Gastrocnemius medialis (tissue), 4 donors: ENCODE measurements at regions not wholly inside any gene's neighbourhood (a gene's known extent, or its start where the extent isn't known, plus 50 kb on each side); places are given as distances from the start of the nearest gene placed in this dataset.

ENCODE experiments used
- ATAC-seq, 2 donors: fragments of 150-250 bp; one replicate each; pipeline ENCODE4 v1.9.1; 2016
- DNase-seq, 2 donors: peaks; one replicate each; pipeline ENCODE4 v3.0.0-alpha.2; 2019
- H3K27ac ChIP-seq, 4 donors: fragments of 200-600 bp; sonication (generic); 1 replicate in 1 of 4; 2 replicates in 3 of 4; pipeline ENCODE4 v1.5.1; 2016 to 2018; ENCODE audit warnings: mild to moderate bottlenecking in 2 of 4, moderate library complexity in 1 of 4
- H3K27me3 ChIP-seq, 3 donors: fragments of 200-600 bp; sonication (generic) in 2 of 3; 1 replicate in 1 of 3; 2 replicates in 2 of 3; pipeline versions ENCODE4 v1.5.1 to v1.6.0; 2016 to 2019; ENCODE audit warnings: mild to moderate bottlenecking in 1 of 3, moderate library complexity in 1 of 3
- H3K36me3 ChIP-seq, 2 donors: fragments of 200-600 bp; sonication (generic) in 1 of 2; one replicate each; pipeline ENCODE4 v1.5.1; 2017 to 2018
- H3K4me1 ChIP-seq, 2 donors: fragments of 200-600 bp; sonication (generic) in 1 of 2; one replicate each; pipeline ENCODE4 v1.5.1; 2016 to 2017; ENCODE audit warnings: mild to moderate bottlenecking in 2 of 2
- H3K4me3 ChIP-seq, 4 donors: fragments of 200-600 bp; sonication (generic) in 3 of 4; 1 replicate in 1 of 4; 2 replicates in 3 of 4; pipeline ENCODE4 v1.5.1; 2016 to 2019; ENCODE audit warnings: mild to moderate bottlenecking in 2 of 4
- H3K9me3 ChIP-seq, 3 donors: fragments of 200-600 bp; sonication (generic) in 2 of 3; 1 replicate in 1 of 3; 2 replicates in 2 of 3; pipeline ENCODE4 v1.5.1; 2016 to 2019
- POLR2A ChIP-seq, 2 donors: fragments of 450-650 bp; IDR thresholded peaks; one replicate each; pipeline ENCODE4 v1.6.1; 2017; ENCODE audit warnings: antibody characterized with exemption in 2 of 2, mild to moderate bottlenecking in 2 of 2, moderate library complexity in 2 of 2
- in situ Hi-C, 4 donors: fragments of 200-750 bp; cut with MboI; loops; one replicate each; pipeline versions ENCODE4 v1.15.0 to v1.8.0; 2017; ENCODE audit warnings: low sequenced_read_pairs in 4 of 4
- intact Hi-C: fragments of 100-400 bp; cut with DNase I; formaldehyde crosslinking; loops from one replicate; pipeline ENCODE4 v1.15.1; 2023; ENCODE audit warnings: low total_unique reads
- TF ChIP-seq, protein P1 (sequence below), 5 experiments: fragments of 450-650 bp in 3 of 5; fragments of 200-600 bp in 2 of 5; sonication (generic) in 2 of 5; IDR thresholded peaks in 4 of 5; conservative IDR thresholded peaks in 1 of 5; 1 replicate in 4 of 5; 2 replicates in 1 of 5; pipeline ENCODE4 v1.5.1; 2016 to 2019; ENCODE audit warnings: antibody characterized with exemption in 5 of 5, mild to moderate bottlenecking in 3 of 5, moderate library complexity in 3 of 5

DNA sequence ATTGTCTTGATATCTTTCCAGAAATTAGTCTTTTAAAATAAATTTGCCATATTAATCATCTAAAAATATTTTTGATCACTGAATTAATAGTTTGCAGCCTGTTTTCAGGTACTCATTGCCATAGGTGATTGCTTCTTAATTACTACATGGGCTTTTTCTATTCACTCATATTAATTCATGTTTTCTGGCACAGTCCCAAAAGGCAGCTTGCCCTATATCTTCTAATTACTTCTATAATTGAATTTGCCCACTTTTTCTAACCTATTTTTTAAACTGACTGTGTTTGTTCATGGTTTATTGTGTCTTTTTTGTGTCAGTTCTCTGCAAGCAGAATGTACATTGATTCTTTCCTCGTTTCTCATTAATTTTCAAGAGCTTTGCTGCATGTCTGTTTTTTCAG lies 85.7 kb upstream of the SOX2 start:
- H3K36me3 ChIP-seq, result no peaks in the 10 kb centered on the region
- TF ChIP-seq, protein P1, sequence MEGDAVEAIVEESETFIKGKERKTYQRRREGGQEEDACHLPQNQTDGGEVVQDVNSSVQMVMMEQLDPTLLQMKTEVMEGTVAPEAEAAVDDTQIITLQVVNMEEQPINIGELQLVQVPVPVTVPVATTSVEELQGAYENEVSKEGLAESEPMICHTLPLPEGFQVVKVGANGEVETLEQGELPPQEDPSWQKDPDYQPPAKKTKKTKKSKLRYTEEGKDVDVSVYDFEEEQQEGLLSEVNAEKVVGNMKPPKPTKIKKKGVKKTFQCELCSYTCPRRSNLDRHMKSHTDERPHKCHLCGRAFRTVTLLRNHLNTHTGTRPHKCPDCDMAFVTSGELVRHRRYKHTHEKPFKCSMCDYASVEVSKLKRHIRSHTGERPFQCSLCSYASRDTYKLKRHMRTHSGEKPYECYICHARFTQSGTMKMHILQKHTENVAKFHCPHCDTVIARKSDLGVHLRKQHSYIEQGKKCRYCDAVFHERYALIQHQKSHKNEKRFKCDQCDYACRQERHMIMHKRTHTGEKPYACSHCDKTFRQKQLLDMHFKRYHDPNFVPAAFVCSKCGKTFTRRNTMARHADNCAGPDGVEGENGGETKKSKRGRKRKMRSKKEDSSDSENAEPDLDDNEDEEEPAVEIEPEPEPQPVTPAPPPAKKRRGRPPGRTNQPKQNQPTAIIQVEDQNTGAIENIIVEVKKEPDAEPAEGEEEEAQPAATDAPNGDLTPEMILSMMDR (IDR thresholded peaks at IDR 0.05 in 4 of 5, conservative IDR thresholded peaks at IDR 0.05 in 1 of 5), result no peak
- TF ChIP-seq POLR2A (IDR thresholded peaks at IDR 0.05), result no peak
- ATAC-seq (no peak), DNase-seq (no peak)
- no peaks in the 10 kb centered on the region for H3K27me3 ChIP-seq
- in situ Hi-C loops, result no loop called here
- H3K4me3 ChIP-seq, result no peak overlapping the region
- intact Hi-C loops, result no loop called here
- H3K27ac ChIP-seq, result no peak overlapping the region
- no peaks in the 10 kb centered on the region for H3K4me1 ChIP-seq
- H3K9me3 ChIP-seq, result no peaks in the 10 kb centered on the region

- H3K4me1 ChIP-seq, result no peaks in the 10 kb centered on the region
- intact Hi-C loops, result no loop called here
- TF ChIP-seq, protein P1 (IDR thresholded peaks at IDR 0.05 in 4 of 5, conservative IDR thresholded peaks at IDR 0.05 in 1 of 5), result no peak
- TF ChIP-seq POLR2A (IDR thresholded peaks at IDR 0.05), result no peak
- H3K27ac ChIP-seq, result no peak overlapping the region
- H3K27me3 ChIP-seq, result no peaks in the 10 kb centered on the region
- H3K9me3 ChIP-seq, result no peaks in the 10 kb centered on the region
- H3K36me3 ChIP-seq, result no peaks in the 10 kb centered on the region
- DNase-seq (no peak), ATAC-seq (no peak)
- H3K4me3 ChIP-seq, result no peak overlapping the region
- in situ Hi-C loops, result no loop called here
Measured at GRCh38 chr3:181623924-181624694, 87.6 kb upstream of the SOX2 start.

- H3K36me3 ChIP-seq, result no peaks in the 10 kb centered on the region
- TF ChIP-seq POLR2A (IDR thresholded peaks at IDR 0.05), result no peak
- TF ChIP-seq, protein P1 (IDR thresholded peaks at IDR 0.05 in 4 of 5, conservative IDR thresholded peaks at IDR 0.05 in 1 of 5), result no peak
- H3K4me1 ChIP-seq, result no peaks in the 10 kb centered on the region
- in situ Hi-C loops, result no loop called here
- intact Hi-C loops, result no loop called here
- DNase-seq (no peak), ATAC-seq (no peak)
- no peak overlapping the region for H3K27ac ChIP-seq
- no peaks in the 10 kb centered on the region for H3K27me3 ChIP-seq
- H3K9me3 ChIP-seq, result no peaks in the 10 kb centered on the region
- H3K4me3 ChIP-seq, result no peak overlapping the region
Measured at GRCh38 chr3:181622365-181622764, 89.4 kb upstream of the SOX2 start.

DNA sequence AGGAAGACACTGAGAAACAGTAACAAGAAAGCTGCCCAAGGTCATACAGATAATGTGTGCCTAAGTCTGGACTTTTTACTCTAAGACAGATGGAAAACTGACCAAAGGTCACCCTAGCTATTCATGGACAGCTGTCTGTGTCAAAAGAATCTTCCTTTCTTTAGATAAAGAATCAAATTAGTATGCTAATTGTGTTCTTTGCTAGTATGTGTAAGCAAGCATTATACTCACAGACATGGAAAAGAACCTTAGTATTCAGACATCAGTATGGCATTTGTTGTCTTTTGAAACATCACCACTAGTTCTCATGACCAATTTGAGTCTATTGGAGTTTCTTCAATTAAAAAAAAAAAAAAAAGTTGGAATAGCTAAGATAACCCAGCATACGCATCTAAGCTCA lies 91.8 kb upstream of the SOX2 start:
- no peaks in the 10 kb centered on the region for H3K4me1 ChIP-seq
- TF ChIP-seq, protein P1 (IDR thresholded peaks at IDR 0.05 in 4 of 5, conservative IDR thresholded peaks at IDR 0.05 in 1 of 5), result no peak
- TF ChIP-seq POLR2A (IDR thresholded peaks at IDR 0.05), result no peak
- no peaks in the 10 kb centered on the region for H3K36me3 ChIP-seq
- no peak overlapping the region for H3K27ac ChIP-seq
- DNase-seq, result no peak
- in situ Hi-C loops (no loop called here), intact Hi-C loops (no loop called here)
- ATAC-seq, result no peak
- H3K27me3 ChIP-seq, result no peaks in the 10 kb centered on the region
- no peaks in the 10 kb centered on the region for H3K9me3 ChIP-seq
- no peak overlapping the region for H3K4me3 ChIP-seq

DNA sequence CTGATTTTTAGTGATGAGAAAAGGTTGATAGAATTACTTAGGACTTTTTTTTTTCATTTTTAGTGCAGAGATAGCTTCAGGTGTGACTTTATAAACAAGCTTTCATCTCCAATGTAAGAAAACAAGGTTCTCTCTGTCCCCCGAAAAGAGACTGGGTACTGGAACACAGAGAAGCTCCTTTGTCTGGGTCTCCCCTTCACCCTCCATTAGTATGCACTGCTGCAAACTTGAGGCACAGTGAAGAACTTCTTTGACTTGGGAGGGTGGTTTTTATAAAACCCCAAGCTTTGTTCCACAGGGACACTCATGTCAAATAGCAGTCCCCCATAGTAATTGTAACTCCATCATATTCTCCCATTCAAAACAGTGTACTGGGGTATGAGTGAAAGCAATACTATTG lies 93.5 kb upstream of the SOX2 start:
- no peak for TF ChIP-seq POLR2A (IDR thresholded peaks at IDR 0.05)
- TF ChIP-seq, protein P1 (IDR thresholded peaks at IDR 0.05 in 4 of 5, conservative IDR thresholded peaks at IDR 0.05 in 1 of 5), result no peak
- H3K27ac ChIP-seq, result no peak overlapping the region

More for the DNA sequence above, 93.5 kb upstream of the SOX2 start:
- intact Hi-C loops (no loop called here), in situ Hi-C loops (no loop called here)
- H3K36me3 ChIP-seq, result no peaks in the 10 kb centered on the region
- DNase-seq (no peak), ATAC-seq (no peak)
- no peak overlapping the region for H3K4me3 ChIP-seq
- H3K27me3 ChIP-seq, result no peaks in the 10 kb centered on the region
- H3K9me3 ChIP-seq, result no peaks in the 10 kb centered on the region
- no peaks in the 10 kb centered on the region for H3K4me1 ChIP-seq
